ENCODE measurements at regions not wholly inside any gene's neighbourhood (a gene's known extent, or its start where the extent isn't known, plus 50 kb on each side); places are given as distances from the start of the nearest gene placed in this dataset.
A peak's percentile ranks its signal among the peaks of the same experiment; 100 is the strongest.

DNA sequence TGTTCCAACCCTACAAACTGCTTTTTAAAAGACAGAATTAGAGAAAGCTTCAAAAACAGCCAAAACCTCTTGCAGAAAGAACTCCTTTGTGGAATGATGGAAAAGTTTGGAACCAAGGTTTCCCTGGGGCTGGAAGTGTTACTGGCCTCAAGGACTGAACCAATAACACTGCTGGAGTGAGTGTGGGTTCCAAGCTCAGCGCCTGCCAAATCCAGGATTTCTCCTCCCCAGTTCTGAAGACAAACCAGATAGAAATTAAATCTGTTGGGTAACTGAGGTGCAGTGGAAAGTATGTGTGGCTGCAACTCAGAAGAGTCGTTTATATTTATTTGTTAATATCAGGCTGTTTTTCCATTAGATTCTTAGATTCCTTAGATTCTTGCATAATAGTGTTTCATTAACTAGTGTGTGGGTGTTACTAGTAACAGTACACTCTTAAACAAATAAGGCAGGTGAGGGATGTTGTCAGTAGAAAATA, 66.5 kb upstream of the FNDC3B start:
- DNase-seq (ENCODE audit: low spot score) = no peak
- Histone ChIP-seq H3K79me1 (ENCODE audit: low read depth, low read length) (no peaks in the 10 kb centered on the region), H2BK12ac (ENCODE audit: low read length) (no peak overlapping the region), H2BK120ac (ENCODE audit: low read depth, low read length) (no peak overlapping the region), H2AFZ (ENCODE audit: low read length) (no peak overlapping the region), H3K4ac (ENCODE audit: low read length) (no peak overlapping the region), H3K4me1 (ENCODE audit: control insufficient read depth in 2 of 2, insufficient read depth in 1 of 2, low read depth in 1 of 2, low read length in 2 of 2) (peaks cover 1 to 3% of the 10 kb centered on the region in 2 donors), H3K36me3 (replicated peaks in 1 of 2; ENCODE audit: control insufficient read depth in 2 of 2, insufficient read depth in 2 of 2, low read length in 2 of 2) (peaks cover 0 to 2% of the 10 kb centered on the region in 2 donors), H3K18ac (ENCODE audit: low read length) (no peak overlapping the region), H2BK15ac (ENCODE audit: low read length) (no peak overlapping the region), H4K8ac (ENCODE audit: low read depth, low read length) (no peak overlapping the region), H3K27ac (replicated peaks; ENCODE audit: low read length) (no peak overlapping the region), H3K14ac (ENCODE audit: low read length) (no peak overlapping the region), H2AK5ac (ENCODE audit: low read depth, low read length) (no peak overlapping the region), H3K27me3 (ENCODE audit: control insufficient read depth in 3 of 3, insufficient read depth in 3 of 3, low read depth in 1 of 3, low read length in 3 of 3) (peaks cover 0 to 6% (median 0%) of the 10 kb centered on the region in 3 experiments), H3K23ac (ENCODE audit: low read depth, low read length, poor library complexity) (no peak overlapping the region), H3K4me2 (ENCODE audit: insufficient read depth, low read length, poor library complexity, severe bottlenecking) (no peak overlapping the region), H3K9ac (ENCODE audit: low read depth, low read length, poor library complexity) (no peak overlapping the region), H3K9me3 (replicated peaks in 1 of 2; ENCODE audit: control insufficient read depth in 2 of 2, insufficient read depth in 1 of 2, low read depth in 1 of 2, low read length in 2 of 2) (no peaks in the 10 kb centered on the region), H2BK5ac (ENCODE audit: low read length) (no peak overlapping the region), H4K91ac (ENCODE audit: low read depth, low read length, poor library complexity) (no peak overlapping the region), H3K4me3 (ENCODE audit: low read length in 2 of 2) (no peak overlapping the region)
- no CpG with 5 or more reads among the region's 2 CpGs for WGBS, 2 donors (ENCODE audit: extremely low coverage in 2 of 2, insufficient read length in 2 of 2, insufficient replicate concordance in 1 of 2)

DNA sequence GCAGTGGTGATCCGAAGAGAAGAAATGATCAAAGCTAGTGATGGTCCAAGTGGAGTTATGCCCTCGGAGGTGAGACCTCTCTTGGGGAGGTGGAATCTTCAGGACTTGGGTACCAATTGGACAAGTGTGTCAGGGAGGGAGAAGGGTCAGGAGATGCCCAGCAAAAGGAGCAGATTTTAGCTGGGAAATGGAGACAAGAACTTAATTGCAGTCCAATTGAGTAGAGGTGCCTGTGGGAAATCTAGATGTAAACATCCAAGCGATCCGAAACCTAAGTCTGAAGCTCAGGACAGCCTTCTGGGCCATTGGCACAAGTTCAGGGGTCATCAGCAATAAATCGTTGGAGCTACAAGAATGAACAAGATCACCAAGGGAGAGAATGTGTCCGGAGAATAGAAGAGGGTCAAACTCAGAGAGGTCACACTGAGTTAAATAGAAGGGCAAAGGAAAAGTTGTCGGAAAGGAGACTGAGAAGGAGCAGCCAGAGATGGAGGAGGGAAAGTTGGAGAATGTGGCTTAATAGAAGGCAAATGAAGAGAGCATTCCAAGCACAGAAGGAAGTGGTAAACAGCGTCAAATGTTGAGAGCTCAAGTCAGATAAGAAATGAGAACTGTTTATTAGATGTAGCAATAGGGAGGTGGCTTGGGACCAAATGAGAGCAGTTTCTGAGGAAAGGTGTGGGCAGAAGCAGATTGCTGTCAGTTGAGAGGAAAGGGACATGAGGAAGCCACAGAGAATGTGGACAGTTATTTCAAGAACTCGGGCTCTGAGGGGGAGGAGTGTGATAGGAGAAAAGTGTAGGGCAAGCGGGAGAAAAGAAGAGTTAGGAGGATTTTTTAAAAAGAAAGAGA, 64.2 kb upstream of the FNDC3B start:
- H2BK12ac ChIP-seq (ENCODE audit: low read length) = no peak overlapping the region
- no peak overlapping the region for H2BK15ac ChIP-seq (ENCODE audit: low read length)
- H2BK120ac ChIP-seq (ENCODE audit: low read depth, low read length) = no peak overlapping the region
- no peak overlapping the region for H3K18ac ChIP-seq (ENCODE audit: low read length)
- no peak overlapping the region for H3K4me2 ChIP-seq (ENCODE audit: insufficient read depth, low read length, poor library complexity, severe bottlenecking)
- H3K36me3 ChIP-seq (replicated peaks in 1 of 2; ENCODE audit: control insufficient read depth in 2 of 2, insufficient read depth in 2 of 2, low read length in 2 of 2) = peaks cover 0 to 2% of the 10 kb centered on the region in 2 donors
- no peak overlapping the region for H2AK5ac ChIP-seq (ENCODE audit: low read depth, low read length)
- no peak overlapping the region for H2BK5ac ChIP-seq (ENCODE audit: low read length)
- peaks cover 1 to 3% of the 10 kb centered on the region in 2 donors for H3K4me1 ChIP-seq (ENCODE audit: control insufficient read depth in 2 of 2, insufficient read depth in 1 of 2, low read depth in 1 of 2, low read length in 2 of 2)
- no peaks in the 10 kb centered on the region for H3K9me3 ChIP-seq (replicated peaks in 1 of 2; ENCODE audit: control insufficient read depth in 2 of 2, insufficient read depth in 1 of 2, low read depth in 1 of 2, low read length in 2 of 2)
- H3K4me3 ChIP-seq (ENCODE audit: low read length in 2 of 2) = no peak overlapping the region
- H3K79me1 ChIP-seq (ENCODE audit: low read depth, low read length) = no peaks in the 10 kb centered on the region
- no peak overlapping the region for H3K23ac ChIP-seq (ENCODE audit: low read depth, low read length, poor library complexity)
- H3K4ac ChIP-seq (ENCODE audit: low read length) = no peak overlapping the region
- H4K8ac ChIP-seq (ENCODE audit: low read depth, low read length) = no peak overlapping the region
- H3K9ac ChIP-seq (ENCODE audit: low read depth, low read length, poor library complexity) = no peak overlapping the region
- peaks cover 0 to 6% (median 0%) of the 10 kb centered on the region in 3 experiments for H3K27me3 ChIP-seq (ENCODE audit: control insufficient read depth in 3 of 3, insufficient read depth in 3 of 3, low read depth in 1 of 3, low read length in 3 of 3)
- no peak overlapping the region for H4K91ac ChIP-seq (ENCODE audit: low read depth, low read length, poor library complexity)
- no peak for DNase-seq (ENCODE audit: low spot score)
- H2AFZ ChIP-seq (ENCODE audit: low read length) = no peak overlapping the region
- WGBS, 2 donors (ENCODE audit: extremely low coverage in 2 of 2, insufficient read length in 2 of 2, insufficient replicate concordance in 1 of 2) = 100% methylated on average over 1 of the region's 10 CpGs; no CpG with 5 or more reads in 1 of the 2 donors
- H3K27ac ChIP-seq (replicated peaks; ENCODE audit: low read length) = no peak overlapping the region
- H3K14ac ChIP-seq (ENCODE audit: low read length) = no peak overlapping the region

DNA sequence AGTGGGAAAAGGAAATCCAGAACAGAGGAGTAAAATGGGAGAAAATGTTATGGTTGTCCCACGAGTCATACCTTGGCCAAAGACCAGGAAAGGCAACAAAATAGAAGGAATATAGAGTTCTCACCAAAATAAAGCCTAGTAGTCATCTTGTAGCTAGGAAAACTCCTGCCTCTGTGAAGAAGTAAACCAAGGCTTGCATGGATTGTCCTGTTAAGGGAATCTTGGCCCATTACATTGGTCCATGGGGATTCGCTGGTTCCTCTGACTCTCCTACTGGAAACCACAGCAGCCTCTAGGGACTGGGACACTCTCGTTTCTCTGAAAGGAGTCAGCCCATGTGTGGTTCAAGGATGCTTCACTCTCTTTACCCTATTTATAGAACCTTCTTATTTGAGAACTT, 62.9 kb upstream of the FNDC3B start:
- Histone ChIP-seq H3K9me3 (replicated peaks in 1 of 2; ENCODE audit: control insufficient read depth in 2 of 2, insufficient read depth in 1 of 2, low read depth in 1 of 2, low read length in 2 of 2) (no peaks in the 10 kb centered on the region), H3K79me1 (ENCODE audit: low read depth, low read length) (no peaks in the 10 kb centered on the region), H3K36me3 (replicated peaks in 1 of 2; ENCODE audit: control insufficient read depth in 2 of 2, insufficient read depth in 2 of 2, low read length in 2 of 2) (peaks cover 0 to 2% of the 10 kb centered on the region in 2 donors), H3K4me1 (ENCODE audit: control insufficient read depth in 2 of 2, insufficient read depth in 1 of 2, low read depth in 1 of 2, low read length in 2 of 2) (peaks cover 1 to 3% of the 10 kb centered on the region in 2 donors), H4K91ac (ENCODE audit: low read depth, low read length, poor library complexity) (no peak overlapping the region), H4K8ac (ENCODE audit: low read depth, low read length) (no peak overlapping the region), H2AFZ (ENCODE audit: low read length) (no peak overlapping the region), H2BK120ac (ENCODE audit: low read depth, low read length) (no peak overlapping the region), H2BK12ac (ENCODE audit: low read length) (no peak overlapping the region), H3K4me3 (ENCODE audit: low read length in 2 of 2) (no peak overlapping the region), H3K27ac (replicated peaks; ENCODE audit: low read length) (no peak overlapping the region), H3K23ac (ENCODE audit: low read depth, low read length, poor library complexity) (no peak overlapping the region), H2AK5ac (ENCODE audit: low read depth, low read length) (no peak overlapping the region), H3K4me2 (ENCODE audit: insufficient read depth, low read length, poor library complexity, severe bottlenecking) (no peak overlapping the region), H2BK15ac (ENCODE audit: low read length) (no peak overlapping the region), H3K27me3 (ENCODE audit: control insufficient read depth in 3 of 3, insufficient read depth in 3 of 3, low read depth in 1 of 3, low read length in 3 of 3) (peaks cover 0 to 6% (median 0%) of the 10 kb centered on the region in 3 experiments), H2BK5ac (ENCODE audit: low read length) (no peak overlapping the region), H3K18ac (ENCODE audit: low read length) (no peak overlapping the region), H3K9ac (ENCODE audit: low read depth, low read length, poor library complexity) (no peak overlapping the region), H3K4ac (ENCODE audit: low read length) (no peak overlapping the region), H3K14ac (ENCODE audit: low read length) (no peak overlapping the region)
- no CpG with 5 or more reads among the region's 3 CpGs for WGBS, 2 donors (ENCODE audit: extremely low coverage in 2 of 2, insufficient read length in 2 of 2, insufficient replicate concordance in 1 of 2)
- no peak for DNase-seq (ENCODE audit: low spot score)

DNA sequence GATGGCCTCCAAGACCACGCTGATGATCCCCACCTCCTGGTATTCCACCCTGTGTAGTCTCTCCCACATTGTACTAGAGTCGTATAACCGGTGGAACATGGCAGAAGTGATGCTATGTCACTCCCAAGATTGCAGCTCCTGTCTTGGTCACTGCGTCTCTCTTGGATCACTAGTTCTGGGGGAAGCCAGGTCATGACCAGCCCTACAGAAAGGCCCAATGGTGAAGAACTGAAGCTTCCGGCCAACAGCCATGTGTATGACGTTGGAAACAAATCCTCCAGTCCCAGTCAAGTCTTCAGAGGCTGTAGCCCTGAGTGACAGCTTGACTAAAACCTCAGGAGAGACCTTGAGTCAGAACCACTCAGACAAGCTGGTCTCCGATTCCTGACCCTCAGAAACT, 61.9 kb upstream of the FNDC3B start:
- Histone ChIP-seq H2BK5ac (ENCODE audit: low read length) (no peak overlapping the region), H3K4me2 (ENCODE audit: insufficient read depth, low read length, poor library complexity, severe bottlenecking) (no peak overlapping the region), H3K18ac (ENCODE audit: low read length) (no peak overlapping the region), H2BK12ac (ENCODE audit: low read length) (no peak overlapping the region), H4K91ac (ENCODE audit: low read depth, low read length, poor library complexity) (peak overlapping the region; percentile 23), H3K27me3 (ENCODE audit: control insufficient read depth in 3 of 3, insufficient read depth in 3 of 3, low read depth in 1 of 3, low read length in 3 of 3) (peaks cover 0 to 6% (median 0%) of the 10 kb centered on the region in 3 experiments), H3K14ac (ENCODE audit: low read length) (no peak overlapping the region), H3K4me1 (ENCODE audit: control insufficient read depth in 2 of 2, insufficient read depth in 1 of 2, low read depth in 1 of 2, low read length in 2 of 2) (peaks cover 1 to 3% of the 10 kb centered on the region in 2 donors), H3K4ac (ENCODE audit: low read length) (no peak overlapping the region), H2BK15ac (ENCODE audit: low read length) (no peak overlapping the region), H3K9ac (ENCODE audit: low read depth, low read length, poor library complexity) (peak overlapping the region; percentile 9), H3K36me3 (replicated peaks in 1 of 2; ENCODE audit: control insufficient read depth in 2 of 2, insufficient read depth in 2 of 2, low read length in 2 of 2) (peaks cover 0 to 2% of the 10 kb centered on the region in 2 donors), H2AFZ (ENCODE audit: low read length) (no peak overlapping the region), H3K9me3 (replicated peaks in 1 of 2; ENCODE audit: control insufficient read depth in 2 of 2, insufficient read depth in 1 of 2, low read depth in 1 of 2, low read length in 2 of 2) (no peaks in the 10 kb centered on the region), H3K27ac (replicated peaks; ENCODE audit: low read length) (no peak overlapping the region), H3K79me1 (ENCODE audit: low read depth, low read length) (no peaks in the 10 kb centered on the region), H2AK5ac (ENCODE audit: low read depth, low read length) (no peak overlapping the region), H4K8ac (ENCODE audit: low read depth, low read length) (no peak overlapping the region), H2BK120ac (ENCODE audit: low read depth, low read length) (no peak overlapping the region), H3K23ac (ENCODE audit: low read depth, low read length, poor library complexity) (no peak overlapping the region), H3K4me3 (ENCODE audit: low read length in 2 of 2) (no peak overlapping the region)
- WGBS, 2 donors (ENCODE audit: extremely low coverage in 2 of 2, insufficient read length in 2 of 2, insufficient replicate concordance in 1 of 2) = no CpG with 5 or more reads among the region's 7 CpGs
- DNase-seq (ENCODE audit: low spot score) = no peak
